Prostate gland (tissue), 2 donors: ENCODE measurements at regions not wholly inside any gene's neighbourhood (a gene's known extent, or its start where the extent isn't known, plus 50 kb on each side); places are given as distances from the start of the nearest gene placed in this dataset.
A peak's percentile ranks its signal among the peaks of the same experiment; 100 is the strongest.

Experiments
- DNase-seq: peaks from one replicate; pipeline ENCODE4 v3.0.0-alpha.2; 2019; ENCODE audit warnings: low spot score
- H3K27ac ChIP-seq, 2 donors: fragments of 200-600 bp; sonication (generic); 2 replicates each; pipeline ENCODE4 v1.5.1; 2017 to 2019
- H3K27me3 ChIP-seq: fragments of 200-600 bp; sonication (generic); replicated peaks from 2 replicates; pipeline ENCODE4 v1.5.1; 2019; ENCODE audit not compliant: insufficient read depth
- H3K36me3 ChIP-seq, 2 donors: fragments of 200-600 bp; sonication (generic); 1 replicate in 1 of 2; 2 replicates in 1 of 2; pipeline versions ENCODE4 v1.5.1 to v1.8.1; 2017 to 2019
- H3K4me1 ChIP-seq: fragments of 200-600 bp; sonication (generic); replicated peaks from 2 replicates; pipeline ENCODE4 v1.5.1; 2019
- H3K4me3 ChIP-seq, 2 donors: fragments of 200-600 bp; sonication (generic); 2 replicates each; pipeline ENCODE4 v1.5.1; 2017 to 2019
- H3K9me3 ChIP-seq: fragments of 200-600 bp; sonication (generic); 2 replicates; pipeline ENCODE4 v1.5.1; 2017
- POLR2A ChIP-seq: fragments of 450-650 bp; IDR thresholded peaks from one replicate; pipeline ENCODE4 v1.6.1; 2016; ENCODE audit warnings: antibody characterized with exemption, mild to moderate bottlenecking
- POLR2AphosphoS5 ChIP-seq: sonication (generic); formaldehyde crosslinking; IDR thresholded peaks from one replicate; pipeline ENCODE4 v1.6.1; 2017; ENCODE audit warnings: antibody characterized with exemption
- WGBS: methylation state at CpG from one replicate; pipeline ENCODE4 v1.1.5; 2018; 5-methylcytosine and 5-hydroxymethylcytosine counted together
- intact Hi-C: fragments of 100-400 bp; cut with DNase I; formaldehyde crosslinking; loops from one replicate; pipeline ENCODE4 v1.14.2; 2022
- TF ChIP-seq, protein P1 (sequence below), 4 experiments: fragments of 200-600 bp in 2 of 4; fragments of 450-650 bp in 2 of 4; sonication (generic) in 2 of 4; IDR thresholded peaks; 1 replicate in 3 of 4; 2 replicates in 1 of 4; pipeline ENCODE4 v1.5.1; 2016 to 2019; ENCODE audit warnings: antibody characterized with exemption in 4 of 4, mild to moderate bottlenecking in 2 of 4, moderate library complexity in 2 of 4

GRCh38 chr6:788058-788457 lies 95.1 kb upstream of the EXOC2 start:
- WGBS = 62% methylated on average over 8 of the region's 8 CpGs
- TF ChIP-seq, protein P1, sequence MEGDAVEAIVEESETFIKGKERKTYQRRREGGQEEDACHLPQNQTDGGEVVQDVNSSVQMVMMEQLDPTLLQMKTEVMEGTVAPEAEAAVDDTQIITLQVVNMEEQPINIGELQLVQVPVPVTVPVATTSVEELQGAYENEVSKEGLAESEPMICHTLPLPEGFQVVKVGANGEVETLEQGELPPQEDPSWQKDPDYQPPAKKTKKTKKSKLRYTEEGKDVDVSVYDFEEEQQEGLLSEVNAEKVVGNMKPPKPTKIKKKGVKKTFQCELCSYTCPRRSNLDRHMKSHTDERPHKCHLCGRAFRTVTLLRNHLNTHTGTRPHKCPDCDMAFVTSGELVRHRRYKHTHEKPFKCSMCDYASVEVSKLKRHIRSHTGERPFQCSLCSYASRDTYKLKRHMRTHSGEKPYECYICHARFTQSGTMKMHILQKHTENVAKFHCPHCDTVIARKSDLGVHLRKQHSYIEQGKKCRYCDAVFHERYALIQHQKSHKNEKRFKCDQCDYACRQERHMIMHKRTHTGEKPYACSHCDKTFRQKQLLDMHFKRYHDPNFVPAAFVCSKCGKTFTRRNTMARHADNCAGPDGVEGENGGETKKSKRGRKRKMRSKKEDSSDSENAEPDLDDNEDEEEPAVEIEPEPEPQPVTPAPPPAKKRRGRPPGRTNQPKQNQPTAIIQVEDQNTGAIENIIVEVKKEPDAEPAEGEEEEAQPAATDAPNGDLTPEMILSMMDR (IDR thresholded peaks at IDR 0.05) = no peak
- TF ChIP-seq POLR2AphosphoS5 = no peak
- TF ChIP-seq POLR2A = no peak
- intact Hi-C loops = no loop called here

DNA sequence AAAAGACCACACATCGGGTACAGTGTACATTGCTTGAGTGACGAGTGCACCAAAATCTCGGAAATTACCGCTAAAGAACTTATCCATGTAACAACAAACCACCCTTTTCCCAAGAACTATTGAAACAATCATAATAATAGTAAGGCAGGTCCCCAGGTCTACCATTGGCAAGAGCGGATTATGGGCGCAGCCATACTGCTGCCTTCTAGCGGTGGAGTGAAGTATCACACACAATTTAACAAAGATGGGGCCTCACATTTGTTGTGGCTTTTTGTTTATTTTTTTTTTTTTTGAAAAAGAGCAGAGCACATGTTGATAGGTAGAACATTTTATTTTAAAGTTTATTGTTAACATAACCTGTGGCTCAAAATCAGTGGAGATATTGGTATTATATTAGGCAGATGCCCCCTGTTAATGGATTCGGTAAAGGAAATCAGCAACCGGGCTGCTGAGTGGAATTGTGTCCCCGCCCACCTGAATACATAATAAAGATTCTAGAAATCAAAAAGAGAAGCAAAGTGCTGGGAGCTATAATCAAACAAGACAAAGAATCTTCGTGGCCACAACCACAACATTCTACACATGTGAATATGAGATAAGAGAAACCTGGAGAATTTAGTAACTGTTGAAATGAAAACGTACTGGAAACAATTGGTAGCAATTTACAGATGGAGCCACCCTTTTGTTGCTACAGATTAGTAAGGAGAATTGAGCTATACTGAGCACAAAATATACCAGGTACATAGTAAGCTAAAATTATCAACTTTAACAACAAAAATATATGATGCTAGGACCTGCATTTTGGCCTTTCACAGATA lies 94.2 kb upstream of the EXOC2 start:
- intact Hi-C loops = no loop called here
- 84% methylated on average over 12 of the region's 12 CpGs for WGBS

More at GRCh38 chr6:788058-788457, 95.1 kb upstream of the EXOC2 start:
- H3K4me3 ChIP-seq = no peak overlapping the region
- no peaks in the 10 kb centered on the region for H3K36me3 ChIP-seq
- no peaks in the 10 kb centered on the region for H3K4me1 ChIP-seq
- H3K27ac ChIP-seq = no peak overlapping the region
- DNase-seq = no peak
- no peaks in the 10 kb centered on the region for H3K27me3 ChIP-seq
- H3K9me3 ChIP-seq = no peaks in the 10 kb centered on the region

DNA sequence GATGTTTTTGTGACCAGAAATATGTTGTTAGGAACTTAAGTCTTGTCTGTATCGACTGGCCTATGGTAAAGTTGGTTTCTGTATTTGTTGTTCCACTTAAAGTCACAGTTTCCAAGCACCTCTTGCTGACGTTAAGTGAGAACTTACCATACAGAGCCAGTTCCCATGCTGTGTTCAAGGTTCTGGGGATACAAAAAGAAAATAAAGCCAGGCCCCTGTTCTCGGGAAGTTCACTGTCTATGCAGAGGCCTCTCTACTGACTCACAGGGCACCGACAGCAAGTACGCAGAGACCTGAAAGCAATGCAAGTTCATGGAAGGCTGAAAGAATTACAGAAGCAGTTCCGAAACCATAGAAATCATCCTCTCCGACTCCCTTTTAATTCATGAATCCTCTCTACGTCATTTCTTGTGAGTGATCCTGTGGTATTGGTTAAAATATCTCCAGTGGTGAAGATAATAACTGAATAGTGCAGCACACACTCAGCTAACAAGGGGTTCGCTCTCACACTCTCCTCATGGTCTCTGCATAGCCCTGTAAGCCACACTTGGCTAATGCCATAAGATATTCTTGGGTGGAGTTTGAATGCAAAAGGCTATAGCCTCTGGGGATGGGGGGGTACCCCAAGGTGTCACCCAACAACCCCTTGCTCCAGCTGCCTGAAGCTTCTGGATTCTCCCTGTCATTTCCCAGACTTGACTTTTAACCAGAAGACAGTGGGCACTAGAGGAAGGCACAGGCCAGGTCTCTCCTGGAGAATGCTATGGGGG lies 91.2 kb upstream of the EXOC2 start:
- TF ChIP-seq, protein P1 (IDR thresholded peaks at IDR 0.05) = no peak
- no peak for TF ChIP-seq POLR2AphosphoS5
- no peak for TF ChIP-seq POLR2A
- no peak for DNase-seq
- 93% methylated on average over 9 of the region's 9 CpGs for WGBS

More for the DNA sequence above, 94.2 kb upstream of the EXOC2 start:
- Histone ChIP-seq H3K27ac (no peak overlapping the region), H3K9me3 (no peaks in the 10 kb centered on the region), H3K4me1 (no peaks in the 10 kb centered on the region), H3K4me3 (no peak overlapping the region), H3K36me3 (no peaks in the 10 kb centered on the region), H3K27me3 (no peaks in the 10 kb centered on the region)
- TF ChIP-seq, protein P1 (IDR thresholded peaks at IDR 0.05) = peak in 2 of 4 experiments; percentile 31
- no peak for TF ChIP-seq POLR2AphosphoS5
- no peak for DNase-seq

DNA sequence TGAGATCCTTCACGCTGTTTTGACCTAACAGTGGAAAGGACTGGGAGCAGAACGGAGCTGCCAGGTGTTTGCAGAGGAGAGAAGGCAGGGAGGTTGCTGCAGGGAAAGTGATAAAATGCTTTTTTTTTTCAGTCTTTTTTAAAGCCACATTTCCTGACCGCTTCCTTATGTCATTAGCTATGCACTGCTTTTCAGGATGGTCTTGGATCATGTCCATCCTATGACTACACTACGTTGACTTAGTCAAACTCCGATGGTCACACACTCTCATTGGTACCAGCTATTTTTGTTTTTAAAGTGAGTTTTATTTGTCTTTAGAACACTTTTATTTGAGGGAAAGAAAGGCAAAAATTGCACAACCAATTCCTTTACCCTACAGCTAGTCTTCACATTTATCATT lies 89.2 kb upstream of the EXOC2 start:
- no peaks in the 10 kb centered on the region for H3K27me3 ChIP-seq
- H3K4me3 ChIP-seq = no peak overlapping the region
- TF ChIP-seq POLR2AphosphoS5 = no peak
- 53% methylated on average over 5 of the region's 5 CpGs for WGBS
- H3K4me1 ChIP-seq = no peaks in the 10 kb centered on the region
- H3K9me3 ChIP-seq = no peaks in the 10 kb centered on the region
- H3K27ac ChIP-seq = no peak overlapping the region
- H3K36me3 ChIP-seq = no peaks in the 10 kb centered on the region
- no peak for DNase-seq
- intact Hi-C loops = no loop called here

More for the DNA sequence above, 91.2 kb upstream of the EXOC2 start:
- intact Hi-C loops = no loop called here
- H3K9me3 ChIP-seq = no peaks in the 10 kb centered on the region
- no peaks in the 10 kb centered on the region for H3K4me1 ChIP-seq
- H3K27me3 ChIP-seq = no peaks in the 10 kb centered on the region
- no peaks in the 10 kb centered on the region for H3K36me3 ChIP-seq
- no peak overlapping the region for H3K4me3 ChIP-seq
- no peak overlapping the region for H3K27ac ChIP-seq

DNA sequence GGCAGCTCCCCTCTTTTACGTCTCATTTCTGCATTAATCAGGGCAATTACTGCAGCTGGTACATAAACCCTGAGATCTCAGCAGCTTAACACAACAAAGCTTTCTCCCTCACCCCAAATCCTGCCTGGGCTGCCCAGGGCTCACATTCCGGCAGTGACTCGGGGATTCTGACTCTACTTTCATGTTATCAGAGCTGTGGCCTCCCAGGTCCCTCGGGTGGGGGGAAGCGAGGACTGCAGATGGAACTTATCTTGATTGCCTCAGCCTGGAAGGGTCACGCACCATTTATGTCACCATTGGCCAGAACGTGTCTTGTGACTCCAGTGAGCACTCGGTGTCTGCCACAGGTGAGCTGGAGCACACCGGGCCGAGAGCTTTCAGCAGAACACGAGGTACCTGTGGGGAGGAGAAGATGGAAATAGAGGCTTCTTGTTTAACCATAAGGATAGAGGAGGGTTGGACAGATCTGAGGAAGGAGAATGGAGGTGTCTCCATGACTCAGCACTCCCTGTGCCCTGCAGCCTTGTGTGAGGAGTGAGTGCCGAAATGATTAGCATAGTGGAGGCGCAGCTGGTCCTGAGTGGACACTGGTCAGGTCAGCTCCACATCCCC lies 88.5 kb upstream of the EXOC2 start:
- no peaks in the 10 kb centered on the region for H3K36me3 ChIP-seq
- TF ChIP-seq, protein P1 (IDR thresholded peaks at IDR 0.05) = no peak
- no peak for TF ChIP-seq POLR2AphosphoS5
- TF ChIP-seq POLR2A = no peak
- intact Hi-C loops = no loop called here
- no peaks in the 10 kb centered on the region for H3K9me3 ChIP-seq
- 75% methylated on average over 13 of the region's 13 CpGs for WGBS
- DNase-seq = no peak
- H3K4me1 ChIP-seq = no peaks in the 10 kb centered on the region
- no peak overlapping the region for H3K4me3 ChIP-seq
- H3K27ac ChIP-seq = no peak overlapping the region
- no peaks in the 10 kb centered on the region for H3K27me3 ChIP-seq
